Stimulated activated CD4-positive, alpha-beta T cell treated with anti-CD3 and anti-CD28 coated beads, Interleukin-15, amount 100 ng/mL, for 48 hours (primary cell): ENCODE measurements at regions not wholly inside any gene's neighbourhood (a gene's known extent, or its start where the extent isn't known, plus 50 kb on each side); places are given as distances from the start of the nearest gene placed in this dataset.

Experiments
- DNase-seq, 2 donors: peaks; one replicate each; pipeline ENCODE4 v3.0.0-alpha.2; 2020; ENCODE audit warnings: low read depth in 2 of 2

DNA sequence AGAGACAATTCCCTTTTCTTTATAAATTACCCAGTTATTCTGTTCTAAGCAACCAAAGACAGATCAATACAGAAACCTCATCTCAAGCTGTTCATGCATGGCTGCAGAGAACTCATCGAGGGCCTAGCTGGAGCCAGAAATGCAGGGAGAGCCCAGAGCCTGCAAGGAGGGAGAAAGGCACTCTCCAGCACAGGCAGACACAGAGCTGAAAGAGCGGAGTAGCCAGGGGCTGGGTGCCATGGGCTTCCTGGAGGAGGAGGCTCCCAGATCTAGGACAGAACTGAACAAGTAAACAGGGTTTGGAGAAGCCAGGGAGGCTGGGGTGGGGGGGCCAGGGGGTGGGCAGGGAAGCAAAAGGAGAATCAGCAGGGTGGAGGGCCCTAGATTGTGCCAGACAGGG lies 144.2 kb upstream of the ZNF507 start:
- no peak for DNase-seq

- DNase-seq = no peak
Observed at GRCh38 chr19:32201636-32202051, 143.8 kb upstream of the ZNF507 start.

- DNase-seq = no peak
Observed at GRCh38 chr19:32202244-32202643, 143.2 kb upstream of the ZNF507 start.

GRCh38 chr19:32203161-32203560 lies 142.2 kb upstream of the ZNF507 start:
- DNase-seq = no peak

DNA sequence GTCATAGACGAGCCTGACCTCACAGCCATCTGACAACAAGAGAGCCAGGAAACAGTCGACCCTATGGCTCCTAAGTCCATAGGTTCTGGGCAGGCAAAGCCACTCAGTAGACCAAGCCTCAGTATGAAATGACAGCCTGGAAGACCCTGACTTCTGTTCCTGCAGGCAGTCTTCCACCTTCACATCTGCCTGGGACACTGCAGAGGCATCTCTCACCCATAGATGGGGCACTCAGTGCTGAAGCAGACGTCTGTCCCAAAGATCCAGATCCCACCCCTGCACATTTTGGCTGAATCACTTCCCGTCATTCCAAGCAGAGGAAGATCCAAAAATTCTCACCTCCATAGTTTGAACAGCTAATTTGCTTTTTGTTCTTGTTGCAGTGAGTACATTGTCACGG lies 139.3 kb upstream of the ZNF507 start:
- DNase-seq = no peak

GRCh38 chr19:32208060-32208459 lies 137.3 kb upstream of the ZNF507 start:
- no peak for DNase-seq

DNA sequence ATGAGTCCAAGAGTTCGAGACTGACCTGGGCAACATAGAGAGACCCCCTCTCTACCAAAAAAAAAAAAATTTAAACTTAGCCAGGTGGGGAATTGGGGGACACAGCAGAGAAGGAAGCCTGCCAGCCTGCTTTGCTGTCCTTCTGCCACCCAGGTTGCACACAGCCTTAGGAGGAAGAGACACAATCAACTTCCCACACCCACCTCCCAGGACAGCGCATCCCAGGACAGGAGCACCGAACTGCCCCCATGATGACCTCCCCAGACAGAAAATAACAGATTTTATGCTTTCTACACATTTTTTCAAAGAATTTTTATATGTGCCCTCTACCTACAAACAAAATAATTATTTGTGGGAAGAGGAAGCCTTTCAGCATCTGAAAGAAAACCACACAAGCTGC lies 126.0 kb upstream of the ZNF507 start:
- DNase-seq = no peak

- no peak for DNase-seq
Observed at GRCh38 chr19:32219881-32220472, 125.4 kb upstream of the ZNF507 start.

DNA sequence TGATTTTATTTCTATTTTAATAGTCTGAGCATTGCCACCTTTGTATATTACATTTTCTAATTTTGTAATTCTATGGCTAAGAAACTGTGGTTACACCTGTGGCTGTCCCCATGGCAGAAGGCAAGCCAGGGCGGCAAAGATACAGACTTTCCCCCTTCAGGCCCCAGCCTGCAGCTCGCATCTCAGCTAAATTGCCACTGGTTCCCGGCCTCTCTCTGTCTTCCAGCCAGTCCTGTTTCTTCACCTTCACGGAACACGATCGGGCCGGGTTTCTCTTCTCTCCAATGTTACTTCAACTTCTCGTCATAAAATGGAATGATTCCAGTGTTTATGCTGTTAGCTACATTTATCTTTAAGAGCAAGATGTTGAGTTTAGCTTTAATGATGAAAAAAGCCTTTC lies 124.5 kb upstream of the ZNF507 start:
- no peak for DNase-seq

GRCh38 chr19:32222556-32222955 lies 122.9 kb upstream of the ZNF507 start:
- no peak for DNase-seq

DNA sequence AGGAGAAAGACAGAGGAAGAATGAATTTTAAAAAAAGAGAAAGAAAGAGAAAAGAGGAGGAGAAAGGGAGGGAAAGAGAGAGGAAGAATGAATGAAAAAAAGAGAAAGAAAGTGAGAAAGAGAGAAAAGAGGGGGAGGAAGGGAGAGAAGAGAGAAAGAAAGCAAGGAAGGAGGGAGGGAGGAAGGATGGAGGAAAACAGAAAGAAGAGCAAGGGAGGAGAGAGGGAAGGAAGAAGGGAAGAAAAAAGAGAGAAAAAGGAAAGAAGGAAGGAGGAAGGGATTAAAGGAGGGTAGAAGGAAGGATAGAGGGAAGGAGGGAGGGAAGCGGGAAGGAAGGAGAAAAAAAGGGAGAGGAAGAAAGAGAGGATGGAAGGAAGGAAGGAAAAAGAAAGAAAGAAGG lies 122.3 kb upstream of the ZNF507 start:
- no peak for DNase-seq

- DNase-seq = no peak
Observed at GRCh38 chr19:32223595-32224370, 121.6 kb upstream of the ZNF507 start.

- DNase-seq = peak; percentile 19 to 48
Observed at GRCh38 chr19:32224371-32225244, 120.8 kb upstream of the ZNF507 start.

GRCh38 chr19:32227561-32228165 lies 117.7 kb upstream of the ZNF507 start:
- DNase-seq = no peak

- DNase-seq = no peak
Observed at GRCh38 chr19:32230441-32230840, 115.0 kb upstream of the ZNF507 start.

DNA sequence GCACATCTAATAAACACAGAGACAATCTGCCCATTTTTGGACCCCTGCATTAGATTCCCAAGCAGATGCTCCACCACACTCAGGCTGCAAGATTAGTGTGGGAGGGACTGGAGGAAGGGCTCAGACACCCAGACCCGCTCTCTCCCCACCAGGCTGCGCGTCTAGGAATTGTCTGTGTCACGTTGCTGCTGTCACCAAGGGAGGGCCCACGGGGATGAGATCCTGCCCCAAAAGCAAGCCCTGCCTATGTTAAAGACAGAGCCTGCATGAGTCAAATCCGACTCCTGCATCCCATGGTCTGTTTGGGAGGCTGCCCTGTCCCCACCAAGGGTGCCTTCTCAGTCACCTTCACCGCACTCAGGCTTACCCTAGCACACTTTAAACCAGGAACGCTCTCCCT lies 114.4 kb upstream of the ZNF507 start:
- DNase-seq = no peak

- DNase-seq = no peak
Observed at GRCh38 chr19:32231691-32232090, 113.7 kb upstream of the ZNF507 start.

DNA sequence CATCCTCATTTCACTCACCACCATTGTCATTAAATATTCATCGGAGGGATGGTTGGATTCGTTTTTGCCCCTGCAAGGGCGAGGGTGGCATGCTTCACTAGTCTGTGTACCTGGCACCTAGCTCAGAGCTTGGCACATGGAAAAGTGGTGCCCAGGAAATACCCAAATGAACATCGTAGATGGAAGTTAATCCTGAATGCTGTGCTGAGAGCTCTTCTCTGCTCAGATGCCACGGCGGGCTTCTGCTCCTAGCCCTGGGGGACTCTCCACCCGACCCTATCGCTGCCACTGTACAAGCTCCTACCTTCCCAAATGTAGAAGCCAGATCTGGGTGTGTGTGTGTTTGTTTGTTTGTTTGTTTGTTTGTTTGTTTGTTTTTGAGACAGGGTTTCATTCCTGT lies 113.0 kb upstream of the ZNF507 start:
- DNase-seq = no peak

- DNase-seq = no peak
Observed at GRCh38 chr19:32233091-32233490, 112.3 kb upstream of the ZNF507 start.

DNA sequence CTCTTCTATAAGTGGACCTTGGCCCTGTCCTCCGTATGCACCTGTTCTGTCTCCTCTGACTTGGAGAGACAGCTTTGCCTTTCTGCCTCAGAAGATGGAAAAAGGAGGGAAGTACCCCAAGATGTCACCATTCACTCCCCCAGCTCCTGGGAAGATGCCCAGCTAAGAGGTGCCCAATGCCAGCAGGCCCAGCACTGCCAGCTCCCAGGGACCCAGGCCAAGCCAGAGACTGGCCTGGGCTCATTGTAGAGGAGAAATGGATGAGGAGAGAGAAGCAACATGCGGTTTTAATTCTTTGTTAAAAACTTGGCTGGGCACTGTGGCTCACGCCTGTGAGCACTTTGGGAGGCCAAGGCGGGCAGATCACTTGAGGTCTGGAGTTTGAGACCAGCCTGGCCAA lies 111.5 kb upstream of the ZNF507 start:
- DNase-seq = no peak

- no peak for DNase-seq
Observed at GRCh38 chr19:32234663-32235217, 110.7 kb upstream of the ZNF507 start.

- no peak for DNase-seq
Observed at GRCh38 chr19:32238076-32238475, 107.3 kb upstream of the ZNF507 start.
